ENCODE measurements at regions not wholly inside any gene's neighbourhood (a gene's known extent, or its start where the extent isn't known, plus 50 kb on each side); places are given as distances from the start of the nearest gene placed in this dataset.

- no peak for DNase-seq (ENCODE audit: extremely low read depth, low read depth, low spot score)
These were observed 196.9 kb upstream of the LRFN5 start for GRCh38 chr14:41409806-41410205.

- no peak for DNase-seq (ENCODE audit: extremely low read depth, low read depth, low spot score)
These were observed 202.6 kb upstream of the LRFN5 start for GRCh38 chr14:41404126-41404525.

DNA sequence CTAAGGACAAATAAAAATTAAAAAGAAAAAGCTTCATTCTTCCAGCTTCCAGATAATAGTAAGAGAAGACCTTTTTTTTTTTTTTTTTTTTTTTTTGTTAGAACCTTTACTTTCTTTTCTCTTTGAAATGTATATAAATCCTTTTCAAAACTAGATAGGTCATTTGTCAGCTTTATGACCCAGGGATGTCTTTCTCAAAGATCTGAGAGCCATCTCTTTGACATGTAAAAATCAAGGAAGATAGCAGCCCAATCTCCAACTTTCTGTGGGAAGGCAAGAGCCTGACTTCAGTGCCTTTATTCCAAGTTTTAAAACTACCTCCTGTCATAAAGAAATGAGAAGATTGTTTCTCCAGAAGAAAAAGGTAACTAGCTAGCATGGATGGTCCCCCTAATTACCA lies 203.3 kb upstream of the LRFN5 start:
- no peak for DNase-seq (ENCODE audit: extremely low read depth, low read depth, low spot score)

DNA sequence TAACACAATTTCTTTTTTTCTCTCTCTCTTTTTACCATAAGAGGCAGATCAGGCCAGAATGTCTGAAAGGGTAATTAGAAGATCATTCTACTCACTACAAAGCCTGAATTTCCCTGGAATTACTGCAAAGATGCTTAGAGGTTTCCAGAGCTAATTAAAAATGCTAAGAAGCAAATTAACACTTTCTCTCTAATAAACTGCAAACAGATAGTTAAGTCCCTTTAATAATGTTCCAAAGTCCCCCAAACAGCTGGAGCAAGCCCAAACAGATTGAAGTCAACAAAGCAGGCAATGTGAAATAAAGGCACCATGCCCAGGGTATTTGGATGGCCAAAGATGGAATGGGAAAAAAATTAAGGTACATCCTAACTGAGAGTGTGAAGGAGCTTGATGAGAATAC lies 208.8 kb upstream of the LRFN5 start:
- no peak for DNase-seq (ENCODE audit: extremely low read depth, low read depth, low spot score)

DNA sequence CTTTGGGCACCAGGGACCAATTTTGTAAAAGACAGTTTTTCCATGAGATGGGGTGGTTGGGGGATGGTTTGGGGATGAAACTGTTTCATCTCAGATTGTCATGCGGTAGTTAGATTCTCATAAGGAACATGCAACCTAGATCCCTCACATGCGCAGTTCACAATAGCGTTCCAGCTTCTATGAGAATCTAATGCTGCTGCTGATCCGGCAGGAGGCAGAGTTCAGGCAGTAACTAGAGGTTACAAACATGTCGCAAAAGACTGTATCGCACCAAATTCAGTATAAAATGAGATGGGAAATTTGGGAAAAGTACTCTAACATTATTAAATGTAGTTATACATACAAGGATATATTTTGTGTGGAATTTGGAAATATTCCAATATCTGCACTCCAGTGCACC lies 213.2 kb upstream of the LRFN5 start:
- no peak for DNase-seq (ENCODE audit: extremely low read depth, low read depth, low spot score)

- DNase-seq (ENCODE audit: extremely low read depth, low read depth, low spot score) = no peak
These were observed 214.4 kb upstream of the LRFN5 start for GRCh38 chr14:41392226-41392625.

GRCh38 chr14:41389355-41389754 lies 217.3 kb upstream of the LRFN5 start:
- no peak for DNase-seq (ENCODE audit: extremely low read depth, low read depth, low spot score)

- DNase-seq (ENCODE audit: extremely low read depth, low read depth, low spot score) = no peak
These were observed 220.9 kb upstream of the LRFN5 start for GRCh38 chr14:41385797-41386196.

DNA sequence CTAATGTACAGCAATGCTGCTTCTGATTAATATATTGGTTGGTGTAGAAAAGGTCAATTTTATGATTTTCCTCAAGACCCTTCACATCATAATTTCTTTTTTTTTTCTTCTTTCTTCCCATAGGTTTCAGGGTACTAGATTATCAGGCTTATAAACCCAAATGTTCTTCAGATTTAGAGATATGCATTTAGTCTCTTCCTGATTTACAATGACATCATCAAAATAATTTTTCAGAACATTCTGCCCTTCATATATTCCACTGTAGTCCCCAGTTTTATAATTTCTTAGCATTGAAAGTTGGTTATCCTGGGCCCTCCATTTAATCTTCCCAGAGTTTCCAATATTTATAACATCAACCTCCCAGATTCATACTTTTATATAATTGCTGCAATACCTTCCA lies 226.7 kb upstream of the LRFN5 start:
- DNase-seq (ENCODE audit: extremely low read depth, low read depth, low spot score) = no peak

DNA sequence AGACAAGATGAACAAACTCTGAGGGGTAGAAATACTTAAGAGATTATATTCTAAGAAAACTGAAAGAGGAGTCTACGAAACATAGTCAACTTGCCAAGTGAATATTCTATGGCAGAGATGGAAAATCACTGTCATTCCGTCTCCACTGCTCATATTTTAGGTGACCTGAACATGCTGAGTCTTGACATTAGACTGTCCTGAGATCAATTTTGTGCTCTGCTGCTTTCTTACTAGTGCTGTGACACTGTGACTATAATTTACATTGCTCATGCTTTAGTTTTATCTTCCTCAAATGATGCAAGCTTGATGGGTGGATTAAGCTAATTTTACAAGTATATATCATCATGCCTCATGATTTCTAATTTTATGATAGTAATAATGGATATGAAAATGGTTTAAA lies 228.2 kb upstream of the LRFN5 start:
- no peak for DNase-seq (ENCODE audit: extremely low read depth, low read depth, low spot score)

GRCh38 chr14:41377932-41378331 lies 228.7 kb upstream of the LRFN5 start:
- DNase-seq (ENCODE audit: extremely low read depth, low read depth, low spot score) = no peak

- no peak for DNase-seq (ENCODE audit: extremely low read depth, low read depth, low spot score)
These were observed 232.6 kb upstream of the LRFN5 start for GRCh38 chr14:41374092-41374491.

DNA sequence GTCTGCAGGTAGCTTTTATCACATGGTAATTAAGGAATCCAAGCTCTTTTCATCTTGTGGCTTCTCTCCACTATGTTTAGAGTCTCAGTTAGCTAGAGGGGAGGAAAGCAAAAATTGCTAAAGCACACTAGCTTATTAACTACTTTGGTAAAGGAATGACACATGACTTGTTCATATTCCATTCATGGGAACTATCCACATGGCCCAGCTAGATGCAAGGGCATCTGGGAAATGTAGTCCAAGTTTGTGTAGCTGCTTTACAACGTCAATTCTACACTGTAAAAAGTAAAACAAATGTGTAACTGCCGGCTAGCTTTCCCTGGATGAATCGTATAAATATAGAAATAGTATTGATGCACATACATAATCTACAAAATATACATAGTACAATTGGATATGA lies 244.5 kb upstream of the LRFN5 start:
- DNase-seq (ENCODE audit: extremely low read depth, low read depth, low spot score) = no peak

GRCh38 chr14:41360126-41360525 lies 246.6 kb upstream of the LRFN5 start:
- no peak for DNase-seq (ENCODE audit: extremely low read depth, low read depth, low spot score)

DNA sequence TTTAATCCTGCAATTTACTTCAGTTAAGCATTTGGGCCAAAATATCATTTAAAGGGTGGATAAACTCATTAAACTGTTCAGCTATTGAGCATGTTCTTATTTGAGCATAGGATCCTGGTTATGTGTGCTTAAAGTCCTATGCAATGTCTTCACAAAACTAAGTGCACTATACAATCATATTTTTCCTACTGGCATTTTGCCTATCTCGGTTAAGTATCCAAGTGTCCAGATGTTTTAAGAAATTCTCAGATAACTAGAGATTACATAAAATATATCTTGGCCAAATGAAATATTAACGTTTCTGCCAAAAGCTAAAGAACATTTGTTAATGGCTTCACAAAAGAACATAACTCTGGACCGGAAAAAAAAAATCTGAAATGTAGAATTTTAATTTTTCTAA lies 250.8 kb upstream of the LRFN5 start:
- DNase-seq (ENCODE audit: extremely low read depth, low read depth, low spot score) = no peak

DNA sequence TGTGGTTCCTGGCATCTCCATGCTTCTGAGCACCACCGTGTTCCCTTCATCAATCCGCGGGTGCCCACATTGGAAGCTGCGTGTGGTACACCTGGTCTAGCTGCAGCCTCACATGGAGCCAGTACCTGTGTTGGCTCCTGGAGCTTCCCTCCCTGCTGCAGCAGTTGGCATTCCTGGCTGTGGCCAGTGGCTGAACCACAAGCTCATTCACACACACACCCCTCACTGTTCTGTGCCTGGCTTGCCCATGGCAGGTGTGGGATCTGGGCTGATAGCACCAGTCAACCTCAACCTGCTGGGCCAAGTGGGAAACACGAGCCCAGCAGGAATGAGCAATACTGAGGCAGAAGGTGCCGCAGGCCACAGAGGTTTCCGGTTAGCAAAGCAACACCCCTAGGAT lies 256.2 kb upstream of the LRFN5 start:
- DNase-seq (ENCODE audit: extremely low read depth, low read depth, low spot score) = no peak

DNA sequence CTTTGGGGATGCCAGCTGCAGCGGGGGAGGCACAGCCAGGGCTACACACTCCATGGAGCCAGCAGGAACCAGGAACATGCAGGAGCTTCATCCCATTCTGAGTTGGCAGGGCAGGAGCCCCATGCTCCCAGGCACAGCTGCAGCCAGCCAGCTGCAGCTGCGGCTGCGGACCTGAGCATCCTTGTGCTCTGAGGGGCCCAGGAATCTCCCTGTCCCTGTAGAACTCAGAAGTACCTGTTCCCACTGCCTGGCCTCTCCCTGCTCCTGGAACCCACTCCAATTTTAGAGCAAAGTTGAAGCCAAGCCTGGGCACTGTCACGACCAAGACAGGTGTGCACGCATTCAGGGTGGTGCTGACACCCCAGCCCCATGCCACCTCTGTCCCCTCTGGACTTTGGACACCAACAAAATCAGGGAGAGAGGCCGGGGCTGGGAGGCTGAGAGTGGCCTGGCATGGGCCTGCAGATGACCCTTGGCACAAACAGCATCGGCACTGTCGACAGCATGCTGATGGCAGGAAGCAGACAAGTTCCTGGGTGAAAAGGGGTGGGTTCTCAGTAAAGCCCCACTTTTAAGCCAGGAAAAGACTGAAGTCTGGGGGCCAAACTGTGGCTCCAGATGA lies 257.3 kb upstream of the LRFN5 start:
- DNase-seq (ENCODE audit: extremely low read depth, low read depth, low spot score) = no peak

DNA sequence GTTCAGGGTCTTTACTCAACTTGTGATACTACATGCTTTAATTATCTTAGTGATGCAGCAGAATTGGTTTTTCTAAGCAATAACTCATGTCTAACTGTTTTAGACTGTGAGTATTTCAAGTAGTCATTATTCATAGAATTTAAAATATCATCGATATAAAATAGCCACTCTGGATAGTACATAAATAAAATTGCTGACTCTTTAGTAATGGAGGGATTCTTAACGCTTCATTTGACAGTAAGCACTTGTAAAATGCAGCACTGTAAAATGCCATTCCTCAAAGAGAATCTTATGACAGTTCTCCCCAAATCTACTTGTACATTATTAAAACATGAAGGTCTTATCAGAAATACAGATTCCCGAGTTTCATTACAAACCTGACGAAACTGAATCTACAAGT lies 262.8 kb upstream of the LRFN5 start:
- DNase-seq (ENCODE audit: extremely low read depth, low read depth, low spot score) = no peak

DNA sequence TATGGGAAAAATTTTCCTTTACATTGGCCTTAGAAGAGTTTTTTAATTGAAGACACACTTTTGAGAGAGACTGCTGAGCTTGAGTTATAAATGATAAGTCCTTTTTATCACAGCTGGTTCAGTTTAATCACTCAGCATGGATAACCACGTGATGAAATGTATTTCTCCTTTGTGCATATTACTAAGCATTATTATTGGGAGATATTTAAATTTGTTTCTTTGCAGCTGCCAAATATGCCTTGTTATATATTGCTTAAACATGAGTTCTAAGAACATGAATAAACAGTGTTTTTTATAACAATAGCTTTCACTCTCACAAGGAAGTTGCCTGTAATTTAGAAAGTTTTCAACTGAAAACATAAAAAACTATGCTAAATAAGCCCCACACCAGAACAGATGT lies 293.5 kb upstream of the LRFN5 start:
- DNase-seq (ENCODE audit: extremely low read depth, low read depth, low spot score) = no peak

- no peak for DNase-seq (ENCODE audit: extremely low read depth, low read depth, low spot score)
These were observed 303.2 kb upstream of the LRFN5 start for GRCh38 chr14:41303506-41303905.

GRCh38 chr14:41302776-41303175 lies 303.9 kb upstream of the LRFN5 start:
- no peak for DNase-seq (ENCODE audit: extremely low read depth, low read depth, low spot score)

GRCh38 chr14:41299924-41300323 lies 306.8 kb upstream of the LRFN5 start:
- no peak for DNase-seq (ENCODE audit: extremely low read depth, low read depth, low spot score)

- DNase-seq (ENCODE audit: extremely low read depth, low read depth, low spot score) = no peak
These were observed 308.4 kb upstream of the LRFN5 start for GRCh38 chr14:41298328-41298690.
